Progenitor cell of endocrine pancreas (in vitro differentiated cells): ENCODE measurements at regions not wholly inside any gene's neighbourhood (a gene's known extent, or its start where the extent isn't known, plus 50 kb on each side); places are given as distances from the start of the nearest gene placed in this dataset.
"Not testable (repeated sequence)": the region's sequence is repeated elsewhere in the genome, so short reads cannot be mapped to it uniquely, and the experiment has no call there.

Source experiments
- DNase-seq: peaks from one replicate; pipeline ENCODE4 v3.0.0; 2021; ENCODE audit warnings: low spot score; ENCODE audit not compliant: unreplicated experiment
- H3K27ac Mint-ChIP-seq: 2 replicates; pipeline ENCODE4 v1.8.0; 2021; ENCODE audit warnings: mild to moderate bottlenecking, moderate library complexity, mixed read lengths
- H3K27me3 Mint-ChIP-seq: 2 replicates; pipeline ENCODE4 v1.8.0; 2021; ENCODE audit warnings: mixed read lengths
- H3K36me3 Mint-ChIP-seq: 2 replicates; pipeline ENCODE4 v1.8.0; 2022; ENCODE audit warnings: mixed read lengths; ENCODE audit not compliant: insufficient read depth
- H3K4me1 Mint-ChIP-seq: 2 replicates; pipeline ENCODE4 v1.8.0; 2021; ENCODE audit warnings: low read depth, mixed read lengths
- H3K4me3 Mint-ChIP-seq: 2 replicates; pipeline ENCODE4 v1.8.0; 2021; ENCODE audit warnings: low read depth, mild to moderate bottlenecking, moderate library complexity, mixed read lengths
- H3K9me3 Mint-ChIP-seq: 2 replicates; pipeline ENCODE4 v1.8.0; 2021; ENCODE audit warnings: low read depth, mixed read lengths
- CTCF ChIP-seq: fragments of 200-600 bp; sonication (generic); IDR thresholded peaks from one replicate; pipeline ENCODE4 v1.5.0; 2021; ENCODE audit warnings: antibody characterized with exemption, mild to moderate bottlenecking; ENCODE audit not compliant: unreplicated experiment

- peaks cover 18% of the 10 kb centered on the region for H3K9me3 Mint-ChIP-seq
- H3K4me3 Mint-ChIP-seq: no peak overlapping the region
- H3K27me3 Mint-ChIP-seq: no peaks in the 10 kb centered on the region
- no peak overlapping the region for H3K27ac Mint-ChIP-seq
- no peaks in the 10 kb centered on the region for H3K36me3 Mint-ChIP-seq
- no peaks in the 10 kb centered on the region for H3K4me1 Mint-ChIP-seq
- no peak for DNase-seq
- no peak for TF ChIP-seq CTCF
Observed at GRCh38 chr13:83761631-83762030, 120.6 kb downstream of the SLITRK1 start.

- DNase-seq, H3K27ac Mint-ChIP-seq, H3K4me3 Mint-ChIP-seq, H3K36me3 Mint-ChIP-seq, H3K27me3 Mint-ChIP-seq, H3K4me1 Mint-ChIP-seq: not testable (repeated sequence)
- H3K9me3 Mint-ChIP-seq: peaks cover 21% of the 10 kb centered on the region
Observed at GRCh38 chr13:83755210-83755609, 127.1 kb downstream of the SLITRK1 start.

- Mint-ChIP-seq H3K27me3 (no peaks in the 10 kb centered on the region), H3K9me3 (peaks cover 15% of the 10 kb centered on the region), H3K27ac (no peak overlapping the region), H3K4me3 (no peak overlapping the region), H3K4me1 (no peaks in the 10 kb centered on the region), H3K36me3 (no peaks in the 10 kb centered on the region)
- no peak for DNase-seq
- no peak for TF ChIP-seq CTCF
Observed at GRCh38 chr13:83753912-83754624, 128.2 kb downstream of the SLITRK1 start.

GRCh38 chr13:83752141-83752540 is 130.1 kb downstream of the SLITRK1 start:
- DNase-seq: no peak
- Mint-ChIP-seq H3K27ac (no peak overlapping the region), H3K36me3 (no peaks in the 10 kb centered on the region), H3K4me1 (no peaks in the 10 kb centered on the region), H3K4me3 (no peak overlapping the region), H3K27me3 (no peaks in the 10 kb centered on the region), H3K9me3 (peaks cover 5% of the 10 kb centered on the region)
- no peak for TF ChIP-seq CTCF

- Mint-ChIP-seq H3K9me3 (no peaks in the 10 kb centered on the region), H3K27me3 (no peaks in the 10 kb centered on the region), H3K27ac (no peak overlapping the region), H3K36me3 (no peaks in the 10 kb centered on the region), H3K4me1 (no peaks in the 10 kb centered on the region), H3K4me3 (no peak overlapping the region)
- TF ChIP-seq CTCF: no peak
- DNase-seq: no peak
Observed at GRCh38 chr13:83740622-83741021, 141.7 kb downstream of the SLITRK1 start.

- no peak for TF ChIP-seq CTCF
- no peaks in the 10 kb centered on the region for H3K27me3 Mint-ChIP-seq
- H3K36me3 Mint-ChIP-seq: no peaks in the 10 kb centered on the region
- H3K4me3 Mint-ChIP-seq: no peak overlapping the region
- no peaks in the 10 kb centered on the region for H3K4me1 Mint-ChIP-seq
- no peak overlapping the region for H3K27ac Mint-ChIP-seq
- DNase-seq: no peak
- H3K9me3 Mint-ChIP-seq: no peaks in the 10 kb centered on the region
Observed at GRCh38 chr13:83738407-83738806, 143.9 kb downstream of the SLITRK1 start.
